Mucosa of stomach (tissue), 1 donor: ENCODE measurements at regions not wholly inside any gene's neighbourhood (a gene's known extent, or its start where the extent isn't known, plus 50 kb on each side); places are given as distances from the start of the nearest gene placed in this dataset.

Experiments used
- H3K27me3 ChIP-seq: one replicate; pipeline ENCODE4 v1.7.0; 2013; ENCODE audit warnings: mild to moderate bottlenecking, low read length; ENCODE audit not compliant: control insufficient read depth, insufficient read depth
- H3K36me3 ChIP-seq: one replicate; pipeline ENCODE4 v1.7.0; 2013; ENCODE audit warnings: low read length; ENCODE audit not compliant: control insufficient read depth, insufficient read depth
- H3K4me1 ChIP-seq: one replicate; pipeline ENCODE4 v1.7.0; 2013; ENCODE audit warnings: mild to moderate bottlenecking, low read length; ENCODE audit not compliant: control insufficient read depth, insufficient read depth
- H3K4me3 ChIP-seq: one replicate; pipeline ENCODE4 v1.7.0; 2013; ENCODE audit warnings: low read length
- H3K9ac ChIP-seq: one replicate; pipeline ENCODE4 v1.7.0; 2013; ENCODE audit warnings: mild to moderate bottlenecking, low read length, moderate library complexity
- H3K9me3 ChIP-seq: one replicate; pipeline ENCODE4 v1.7.0; 2013; ENCODE audit warnings: mild to moderate bottlenecking, low read length, moderate library complexity; ENCODE audit not compliant: control insufficient read depth
- donor health status: Pancreatic carcinoma.

DNA sequence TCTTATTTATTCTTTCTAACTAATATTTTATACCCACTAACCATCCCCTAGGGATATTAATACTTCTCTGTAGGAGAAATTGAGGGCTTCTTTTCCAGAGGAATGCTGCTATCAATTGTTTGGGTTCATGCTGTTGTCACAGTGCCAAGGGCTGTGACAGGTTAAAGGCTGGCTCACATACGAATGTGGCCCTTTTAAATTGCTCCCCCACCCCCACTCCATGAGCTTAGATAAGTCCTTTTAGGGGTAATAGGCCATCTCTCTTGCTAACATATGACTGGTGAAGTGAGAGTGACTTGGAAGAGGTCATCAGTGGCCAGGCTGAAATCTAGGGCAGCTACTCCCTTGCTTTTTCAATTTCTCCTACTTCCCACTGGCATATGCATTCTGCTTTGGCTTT lies 121.9 kb upstream of the DPH6 start:
- Histone ChIP-seq H3K36me3 (no peaks in the 10 kb centered on the region), H3K27me3 (no peaks in the 10 kb centered on the region), H3K4me1 (peaks cover 22% of the 10 kb centered on the region), H3K9me3 (no peaks in the 10 kb centered on the region), H3K4me3 (no peak overlapping the region), H3K9ac (no peak overlapping the region)

DNA sequence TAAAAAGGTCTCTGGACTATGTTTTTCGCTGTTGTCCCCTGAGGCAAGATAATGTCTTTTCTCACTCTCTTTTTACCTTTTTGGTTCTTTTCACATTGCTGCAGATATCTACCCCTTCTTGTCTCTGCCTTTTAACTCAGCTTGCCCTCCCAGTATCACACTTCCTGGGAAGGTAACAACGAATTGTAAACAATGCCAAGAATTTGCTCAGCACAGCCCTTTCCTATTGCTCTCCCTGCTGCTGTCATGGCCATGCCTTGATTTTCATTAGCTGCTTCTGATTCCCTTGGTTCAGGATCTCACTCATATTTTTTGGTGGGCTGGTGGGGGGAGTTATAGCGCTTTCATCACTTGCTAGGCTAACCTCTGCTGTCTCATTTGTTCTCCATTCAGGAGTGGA lies 123.1 kb upstream of the DPH6 start:
- Histone ChIP-seq H3K4me3 (no peak overlapping the region), H3K9me3 (no peaks in the 10 kb centered on the region), H3K36me3 (no peaks in the 10 kb centered on the region), H3K4me1 (peaks cover 32% of the 10 kb centered on the region), H3K9ac (no peak overlapping the region), H3K27me3 (no peaks in the 10 kb centered on the region)

DNA sequence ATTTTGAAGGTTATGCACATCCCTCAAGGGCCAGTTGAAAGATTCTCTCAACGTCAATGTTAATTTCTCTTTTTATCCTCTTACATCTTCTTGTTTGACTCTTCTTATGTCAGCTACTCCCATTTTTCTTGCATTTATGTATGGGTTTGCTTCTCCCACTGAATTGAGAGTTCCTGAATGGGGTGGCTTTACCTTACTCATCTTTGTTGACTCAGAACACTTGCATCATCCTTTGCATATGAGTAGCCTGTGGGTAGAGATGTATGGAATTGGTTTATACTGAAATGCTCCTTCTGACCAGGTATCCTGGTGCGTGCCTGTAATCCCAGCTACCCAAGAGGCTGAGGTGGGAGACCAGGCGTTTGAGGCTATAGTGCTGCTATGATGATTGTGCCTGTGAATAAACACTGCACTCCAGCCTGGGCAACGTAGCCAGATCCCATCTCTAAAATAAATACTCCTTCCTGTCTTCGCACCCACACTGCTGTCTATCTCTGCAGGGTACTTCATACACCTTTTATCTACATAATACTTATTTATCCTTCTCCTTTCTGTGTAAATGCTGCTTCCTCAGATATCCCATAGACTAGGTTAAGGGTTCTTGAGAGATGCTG lies 123.6 kb upstream of the DPH6 start:
- Histone ChIP-seq H3K4me3 (no peak overlapping the region), H3K9ac (no peak overlapping the region), H3K9me3 (no peaks in the 10 kb centered on the region), H3K36me3 (no peaks in the 10 kb centered on the region), H3K4me1 (peaks cover 32% of the 10 kb centered on the region), H3K27me3 (no peaks in the 10 kb centered on the region)

DNA sequence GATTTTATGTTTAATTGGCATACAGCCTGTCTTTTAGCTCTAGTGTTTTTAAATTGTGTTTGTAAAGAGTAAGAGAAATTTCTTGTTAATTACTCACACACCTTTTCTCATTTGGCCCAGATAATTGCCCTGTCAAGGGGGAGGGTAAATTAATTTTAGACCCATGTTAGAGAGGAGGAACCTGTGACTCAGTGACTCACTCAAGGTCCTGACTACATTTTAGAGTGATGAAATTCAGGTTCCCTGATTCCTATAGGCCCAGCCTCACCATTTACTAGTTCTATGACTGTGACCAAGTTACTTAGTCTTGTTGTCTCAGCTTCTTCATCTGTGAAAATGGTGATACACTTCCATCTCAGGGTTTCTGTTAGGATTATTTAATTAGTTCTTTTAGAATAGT lies 125.2 kb upstream of the DPH6 start:
- Histone ChIP-seq H3K27me3 (no peaks in the 10 kb centered on the region), H3K9ac (no peak overlapping the region), H3K9me3 (no peaks in the 10 kb centered on the region), H3K4me1 (peaks cover 32% of the 10 kb centered on the region), H3K36me3 (no peaks in the 10 kb centered on the region), H3K4me3 (no peak overlapping the region)

DNA sequence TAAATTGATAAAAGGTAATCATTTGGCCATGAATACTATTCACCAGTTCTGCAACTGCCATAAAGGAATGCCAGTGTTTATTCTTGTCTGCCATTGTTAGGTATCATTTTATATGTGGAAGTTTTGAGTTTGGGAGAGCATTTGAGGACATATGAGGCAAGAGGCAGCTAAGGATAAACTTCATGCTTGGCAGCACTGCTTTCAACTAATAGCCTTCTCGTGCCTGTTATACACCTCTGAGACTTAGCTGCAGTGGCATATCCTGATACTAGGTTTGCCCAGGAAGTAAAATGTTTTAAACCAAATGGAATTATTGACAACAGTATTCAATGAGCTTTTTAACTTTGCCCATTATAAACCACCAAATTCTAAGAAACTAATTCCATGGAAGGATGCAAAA lies 126.0 kb upstream of the DPH6 start:
- Histone ChIP-seq H3K36me3 (no peaks in the 10 kb centered on the region), H3K9ac (no peak overlapping the region), H3K4me3 (no peak overlapping the region), H3K27me3 (no peaks in the 10 kb centered on the region), H3K9me3 (no peaks in the 10 kb centered on the region), H3K4me1 (peaks cover 30% of the 10 kb centered on the region)

DNA sequence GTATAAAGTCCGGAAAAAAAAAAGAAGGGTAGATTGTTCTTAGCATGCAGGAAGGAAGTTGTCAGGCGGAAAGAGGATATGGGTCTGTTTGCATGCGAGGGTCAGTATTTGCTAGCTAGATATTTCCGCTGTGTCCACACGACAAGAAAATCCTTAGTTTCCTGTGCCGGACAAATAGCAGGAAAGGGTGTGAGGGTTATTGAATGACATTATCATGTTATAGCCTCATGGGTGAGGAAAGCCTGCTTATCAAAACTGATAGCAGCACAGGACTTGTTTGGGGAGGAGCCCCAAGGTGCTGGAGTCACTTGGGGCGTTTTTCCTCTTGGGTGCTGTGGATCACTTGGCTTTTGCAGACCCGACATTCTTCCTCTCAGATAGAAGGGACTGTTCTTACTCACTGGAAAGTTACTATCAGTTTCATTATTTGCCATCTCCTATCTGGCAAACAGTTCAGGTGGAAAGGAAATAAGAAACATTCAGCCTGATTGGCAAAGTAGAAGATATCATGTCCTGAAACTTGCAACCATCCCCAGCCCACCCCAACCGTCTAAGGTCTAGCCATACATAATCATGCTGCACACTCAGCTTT lies 127.2 kb upstream of the DPH6 start:
- Histone ChIP-seq H3K9me3 (no peaks in the 10 kb centered on the region), H3K4me3 (no peak overlapping the region), H3K9ac (no peak overlapping the region), H3K36me3 (no peaks in the 10 kb centered on the region), H3K4me1 (peaks cover 23% of the 10 kb centered on the region), H3K27me3 (no peaks in the 10 kb centered on the region)

DNA sequence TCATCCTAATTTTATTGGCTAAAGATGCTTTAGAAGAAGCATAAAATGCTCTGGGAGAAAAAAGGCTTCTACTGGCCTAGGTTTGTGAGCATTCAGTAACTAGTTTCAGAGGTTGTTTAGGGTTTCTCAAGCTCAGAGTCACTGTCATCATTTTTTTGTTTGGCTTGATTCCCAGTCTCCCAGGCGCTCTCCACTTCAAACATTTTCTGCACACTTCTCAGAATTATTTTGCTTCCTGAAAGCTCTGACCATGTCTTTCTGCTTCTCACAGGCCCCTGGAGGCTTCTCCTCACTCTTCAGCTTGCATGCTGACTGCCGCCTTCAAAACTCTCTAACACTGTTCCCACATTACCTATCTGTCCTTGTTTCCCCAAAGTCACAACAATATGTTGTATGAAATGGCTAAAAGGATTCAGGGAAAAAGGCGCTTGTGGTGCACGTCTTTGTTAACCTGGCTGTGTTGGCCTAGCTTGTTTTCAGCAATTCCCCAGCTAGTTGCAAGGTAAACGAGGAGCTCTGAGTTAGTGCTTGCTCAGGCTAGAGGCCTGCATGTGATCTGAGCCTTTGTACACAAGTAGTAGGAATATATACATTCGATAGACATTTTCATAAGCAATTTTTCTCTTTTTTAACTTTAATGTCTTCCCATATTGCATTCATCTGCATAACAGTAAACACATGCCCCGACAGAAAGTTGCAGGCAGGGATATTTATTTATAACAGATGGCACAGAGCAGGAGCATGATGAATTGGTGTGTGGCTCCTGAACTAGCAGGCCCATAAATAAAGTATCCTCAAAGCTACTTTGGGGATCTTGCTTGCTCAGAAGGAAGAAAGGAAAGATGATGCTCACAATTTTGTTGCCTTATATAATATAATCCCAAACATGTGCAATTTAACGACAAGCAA lies 129.2 kb upstream of the DPH6 start:
- no peaks in the 10 kb centered on the region for H3K27me3 ChIP-seq
- no peaks in the 10 kb centered on the region for H3K9me3 ChIP-seq
- no peak overlapping the region for H3K9ac ChIP-seq
- no peak overlapping the region for H3K4me3 ChIP-seq
- H3K4me1 ChIP-seq = peaks cover 18% of the 10 kb centered on the region
- H3K36me3 ChIP-seq = no peaks in the 10 kb centered on the region

DNA sequence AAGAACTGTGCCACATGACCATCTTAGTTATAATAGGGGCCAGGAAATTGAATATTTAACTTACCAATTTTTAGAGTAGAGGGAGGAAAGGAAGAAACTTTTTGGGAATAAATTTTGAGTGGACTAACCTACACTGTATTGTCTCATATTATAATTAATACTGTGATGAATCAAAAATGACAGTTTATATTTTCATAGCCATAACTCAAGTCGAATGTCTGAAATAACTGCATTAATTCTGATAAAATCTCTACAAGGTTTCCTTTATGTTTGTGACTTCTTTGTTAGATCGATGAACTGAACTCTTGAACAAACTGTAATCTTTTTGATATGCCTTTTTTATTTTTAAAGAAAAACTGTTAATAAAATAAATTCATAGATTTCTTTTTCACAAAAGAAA lies 132.8 kb upstream of the DPH6 start:
- Histone ChIP-seq H3K27me3 (no peaks in the 10 kb centered on the region), H3K9ac (no peak overlapping the region), H3K4me1 (peaks cover 1% of the 10 kb centered on the region), H3K9me3 (no peaks in the 10 kb centered on the region), H3K36me3 (no peaks in the 10 kb centered on the region), H3K4me3 (no peak overlapping the region)

DNA sequence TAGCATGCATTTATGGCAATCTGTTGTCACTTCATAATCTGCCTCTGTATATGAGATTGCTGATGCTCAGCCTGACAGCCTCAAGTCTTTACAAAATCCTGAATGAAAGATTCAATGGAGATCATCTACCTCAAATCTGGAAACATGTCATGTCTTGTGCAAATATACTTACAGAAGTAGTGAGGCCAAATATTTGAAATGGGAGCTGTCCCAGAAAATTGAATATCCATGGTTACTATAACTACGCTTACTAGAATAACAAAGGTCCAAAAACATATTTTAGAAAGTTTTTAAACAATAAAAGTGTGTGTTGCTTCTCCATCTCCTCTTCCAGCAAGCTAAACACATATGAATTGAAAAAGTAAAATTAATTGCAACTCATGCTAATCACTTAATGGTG lies 133.2 kb upstream of the DPH6 start:
- no peaks in the 10 kb centered on the region for H3K4me1 ChIP-seq
- no peaks in the 10 kb centered on the region for H3K27me3 ChIP-seq
- no peak overlapping the region for H3K4me3 ChIP-seq
- no peaks in the 10 kb centered on the region for H3K9me3 ChIP-seq
- H3K36me3 ChIP-seq = no peaks in the 10 kb centered on the region
- no peak overlapping the region for H3K9ac ChIP-seq

DNA sequence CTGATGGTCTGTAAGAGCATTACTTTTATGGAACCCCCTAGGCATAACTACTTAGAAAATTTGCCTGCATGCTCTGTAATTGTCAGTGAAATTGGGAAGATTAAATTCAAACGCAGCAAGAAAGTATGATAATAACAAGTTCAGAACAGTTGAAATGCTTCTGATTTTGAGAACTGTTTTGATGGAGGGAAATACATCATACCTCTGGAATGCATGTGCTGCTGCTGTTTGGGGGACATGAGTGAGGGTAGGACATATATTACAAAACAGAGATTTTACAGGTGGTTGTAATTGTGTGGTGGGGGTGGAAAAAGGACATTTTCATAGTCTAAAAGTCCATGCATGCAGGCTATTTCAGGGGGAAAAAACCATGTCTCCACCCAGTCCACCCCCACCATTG lies 135.0 kb upstream of the DPH6 start:
- no peak overlapping the region for H3K4me3 ChIP-seq

DNA sequence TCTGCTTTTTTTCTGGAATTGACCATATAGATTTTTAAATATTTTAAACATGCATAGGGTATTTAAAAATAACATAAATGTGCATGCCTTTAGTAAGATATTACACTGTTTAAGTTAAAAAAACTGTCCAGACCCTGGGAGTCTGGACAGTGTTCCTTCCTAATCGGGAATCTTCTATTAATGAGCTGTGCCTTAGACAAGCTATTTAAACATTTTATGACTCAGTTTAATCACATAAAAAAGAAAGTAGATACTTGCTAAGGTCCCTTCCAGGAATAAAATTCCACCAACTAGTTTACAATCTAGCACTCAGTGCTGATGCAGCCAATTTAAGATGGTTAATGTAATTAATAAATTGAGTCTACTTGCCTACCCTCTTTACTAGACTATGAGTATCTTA lies 140.4 kb upstream of the DPH6 start:
- Histone ChIP-seq H3K9ac (no peak overlapping the region), H3K9me3 (no peaks in the 10 kb centered on the region), H3K4me3 (no peak overlapping the region), H3K36me3 (no peaks in the 10 kb centered on the region), H3K4me1 (peaks cover 10% of the 10 kb centered on the region), H3K27me3 (no peaks in the 10 kb centered on the region)

More for the DNA sequence above, 135.0 kb upstream of the DPH6 start:
- Histone ChIP-seq H3K36me3 (no peaks in the 10 kb centered on the region), H3K9ac (no peak overlapping the region), H3K27me3 (no peaks in the 10 kb centered on the region), H3K4me1 (no peaks in the 10 kb centered on the region), H3K9me3 (no peaks in the 10 kb centered on the region)

DNA sequence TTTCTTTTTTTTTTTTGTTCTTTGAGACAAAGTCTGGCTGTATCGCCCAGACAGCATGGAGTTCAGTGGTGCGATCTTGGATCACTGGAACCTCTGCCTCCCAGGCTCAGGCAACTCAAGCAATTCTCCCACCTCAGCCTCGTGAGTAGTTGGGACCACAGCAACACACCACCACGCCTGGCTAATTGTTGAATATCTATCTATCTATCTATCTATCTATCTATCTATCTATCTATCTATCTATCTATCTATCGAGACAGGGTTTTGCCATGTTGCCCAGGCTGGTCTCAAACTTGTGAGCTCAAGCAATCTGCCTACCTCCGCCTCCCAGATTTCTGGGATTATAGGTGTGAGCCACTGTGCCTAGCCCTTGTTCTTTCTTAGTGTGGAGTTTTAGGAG lies 143.3 kb upstream of the DPH6 start:
- H3K9ac ChIP-seq = no peak overlapping the region
- H3K9me3 ChIP-seq = no peaks in the 10 kb centered on the region
- no peaks in the 10 kb centered on the region for H3K27me3 ChIP-seq
- no peaks in the 10 kb centered on the region for H3K36me3 ChIP-seq
- H3K4me3 ChIP-seq = no peak overlapping the region
- peaks cover 11% of the 10 kb centered on the region for H3K4me1 ChIP-seq
